SK-N-SH (cell line): ENCODE measurements at regions not wholly inside any gene's neighbourhood (a gene's known extent, or its start where the extent isn't known, plus 50 kb on each side); places are given as distances from the start of the nearest gene placed in this dataset.
"Not testable (repeated sequence)": the region's sequence is repeated elsewhere in the genome, so short reads cannot be mapped to it uniquely, and the experiment has no call there.

Experiments
- CTCF ChIA-PET: fragments of 300-600, 350-600 bp; formaldehyde crosslinking; extraction: SDS; loops from one replicate; lab custom pipeline; 2021; lab: Yijun Ruan, JAX
- POLR2A ChIA-PET: fragments of 350-600 bp; sonication (Branson Sonifier 250); formaldehyde crosslinking; extraction: SDS; loops from one replicate; lab custom pipeline; 2020; ENCODE audit warnings: antibody characterized with exemption, inconsistent platforms; lab: Yijun Ruan, JAX
- DNase-seq: peaks from one replicate; pipeline ENCODE4 v3.0.0; 2012
- H2AFZ ChIP-seq: fragments of 200-600 bp; sonication (generic); 2 replicates; pipeline ENCODE4 v1.8.1; 2016; ENCODE audit warnings: antibody characterized with exemption, mild to moderate bottlenecking, low read depth
- H3F3A ChIP-seq: fragments of 200-600 bp; sonication (generic); replicated peaks from 2 replicates; pipeline ENCODE3; 2016; ENCODE audit warnings: antibody characterized with exemption, mild to moderate bottlenecking; ENCODE audit not compliant: insufficient read depth
- H3K27ac ChIP-seq, 2 experiments: fragments of 200-500 bp in 1 of 2; fragments of 200-600 bp in 1 of 2; sonication (Bioruptor generic) in 1 of 2; sonication (generic), shearing (Covaris generic) in 1 of 2; 2 replicates each; pipeline versions ENCODE4 v1.5.1 to v1.6.1; 2014 to 2016; ENCODE audit warnings: low read depth in 2 of 2, inconsistent platforms in 1 of 2, low read length in 1 of 2, mild to moderate bottlenecking in 1 of 2, mixed read lengths in 1 of 2
- H3K27me3 ChIP-seq: fragments of 200-600 bp; sonication (generic), shearing (Covaris generic); 2 replicates; pipeline ENCODE4 v1.6.1; 2016; ENCODE audit warnings: mixed run types; ENCODE audit not compliant: insufficient read depth
- H3K36me3 ChIP-seq, 2 experiments: fragments of 200-500 bp in 1 of 2; fragments of 200-600 bp in 1 of 2; sonication (Bioruptor generic) in 1 of 2; sonication (generic) in 1 of 2; replicated peaks in 1 of 2; 2 replicates each; pipeline versions ENCODE3 to v1.5.1; 2014 to 2016; ENCODE audit warnings: low read length in 1 of 2, mild to moderate bottlenecking in 1 of 2; ENCODE audit not compliant: insufficient read depth in 2 of 2, control insufficient read depth in 1 of 2
- H3K4me1 ChIP-seq, 2 experiments: fragments of 200-500 bp in 1 of 2; fragments of 200-600 bp in 1 of 2; sonication (Bioruptor generic) in 1 of 2; sonication (generic), shearing (Covaris generic) in 1 of 2; 2 replicates each; pipeline versions ENCODE4 v1.5.1 to v1.6.1; 2014 to 2016; ENCODE audit warnings: low read depth in 1 of 2, low read length in 1 of 2, mixed run types in 1 of 2; ENCODE audit not compliant: insufficient read depth in 2 of 2, control insufficient read depth in 1 of 2
- H3K4me2 ChIP-seq: fragments of 200-600 bp; sonication (generic), shearing (Covaris generic); 2 replicates; pipeline ENCODE4 v1.6.1; 2017; ENCODE audit warnings: mixed run types
- H3K4me3 ChIP-seq, 2 experiments: fragments of 200-500 bp in 1 of 2; fragments of 200-600 bp in 1 of 2; sonication (Bioruptor generic) in 1 of 2; sonication (generic), shearing (Covaris generic) in 1 of 2; 2 replicates each; pipeline versions ENCODE4 v1.5.1 to v1.8.1; 2014 to 2016; ENCODE audit warnings: low read depth in 2 of 2, inconsistent platforms in 1 of 2, low read length in 1 of 2, mild to moderate bottlenecking in 1 of 2, mixed read lengths in 1 of 2, moderate library complexity in 1 of 2
- H3K79me2 ChIP-seq: fragments of 200-600 bp; sonication (generic); 2 replicates; pipeline ENCODE4 v1.8.1; 2017; ENCODE audit warnings: mild to moderate bottlenecking; ENCODE audit not compliant: insufficient read depth
- H3K9ac ChIP-seq: fragments of 200-600 bp; sonication (generic); 2 replicates; pipeline ENCODE4 v1.6.1; 2017; ENCODE audit warnings: mixed run types
- H3K9me2 ChIP-seq: fragments of 200-600 bp; sonication (generic); 2 replicates; pipeline ENCODE4 v1.6.1; 2017; ENCODE audit warnings: mixed run types
- H3K9me3 ChIP-seq: fragments of 200-600 bp; sonication (generic); 2 replicates; pipeline ENCODE4 v1.6.1; 2017; ENCODE audit warnings: mixed run types, mild to moderate bottlenecking, moderate library complexity
- H4K20me1 ChIP-seq: fragments of 200-600 bp; sonication (generic); 2 replicates; pipeline ENCODE4 v1.6.1; 2017; ENCODE audit warnings: mild to moderate bottlenecking, mixed run types; ENCODE audit not compliant: insufficient read depth
- ELF1 ChIP-seq: IDR thresholded peaks from 2 replicates; pipeline ENCODE4 v1.4.0; 2012
- FOSL2 ChIP-seq: IDR thresholded peaks from 2 replicates; pipeline ENCODE4 v1.4.0; 2012; ENCODE audit warnings: low read depth, mild to moderate bottlenecking, moderate library complexity, borderline replicate concordance
- FOXJ3 ChIP-seq: sonication (generic); formaldehyde crosslinking; IDR thresholded peaks from 2 replicates; pipeline ENCODE4 v1.5.1; 2020; ENCODE audit warnings: mild to moderate bottlenecking, missing genetic modification reagents
- FOXM1 ChIP-seq: IDR thresholded peaks from 2 replicates; pipeline ENCODE4 v1.4.0; 2012; ENCODE audit warnings: low read depth, mild to moderate bottlenecking
- GABPA ChIP-seq: IDR thresholded peaks from 2 replicates; pipeline ENCODE4 v1.4.0; 2012; ENCODE audit warnings: low read depth, mild to moderate bottlenecking
- MEF2A ChIP-seq: IDR thresholded peaks from 2 replicates; pipeline ENCODE4 v1.4.0; 2012; ENCODE audit warnings: low read depth, borderline replicate concordance
- NRF1 ChIP-seq: IDR thresholded peaks from 2 replicates; pipeline ENCODE4 v1.6.1; 2012; ENCODE audit warnings: low read depth, mild to moderate bottlenecking, low read length
- POLR2AphosphoS5 ChIP-seq: IDR thresholded peaks from 2 replicates; pipeline ENCODE4 v1.6.1; 2012; ENCODE audit warnings: low read depth, low read length
- RCOR1 ChIP-seq: fragments of 150-350 bp; IDR thresholded peaks from 2 replicates; pipeline ENCODE4 v1.6.1; 2017; ENCODE audit warnings: antibody characterized with exemption, low read length
- SMC3 ChIP-seq: IDR thresholded peaks from 2 replicates; pipeline ENCODE4 v1.6.1; 2012; ENCODE audit warnings: low read depth, low read length, improper control_type of control experiment
- YY1 ChIP-seq: IDR thresholded peaks from 2 replicates; pipeline ENCODE4 v1.4.0; 2012; ENCODE audit warnings: low read depth, mild to moderate bottlenecking
- WGBS: methylation state at CpG from one replicate; pipeline ENCODE4 v1.1.6; 2017; ENCODE audit warnings: low lambda C conversion rate; 5-methylcytosine and 5-hydroxymethylcytosine counted together
- TF ChIP-seq, protein P1 (sequence below): IDR thresholded peaks from 2 replicates; pipeline ENCODE4 v1.6.1; 2012; ENCODE audit warnings: mild to moderate bottlenecking, low read depth, low read length, moderate library complexity
- TF ChIP-seq, protein P2 (sequence below): fragments of 150-350 bp; IDR thresholded peaks from 2 replicates; pipeline ENCODE4 v1.6.1; 2016; ENCODE audit warnings: mild to moderate bottlenecking, low read depth, low read length
- TF ChIP-seq, protein P3 (sequence below): fragments of 200-600 bp; sonication (generic); IDR thresholded peaks from 2 replicates; pipeline ENCODE4 v1.6.1; 2017; ENCODE audit warnings: antibody characterized with exemption, mild to moderate bottlenecking, moderate library complexity
- TF ChIP-seq, protein P4 (sequence below): IDR thresholded peaks from 2 replicates; pipeline ENCODE4 v1.4.0; 2012; ENCODE audit warnings: low read depth
- TF ChIP-seq, protein P5 (sequence below): IDR thresholded peaks from 2 replicates; pipeline ENCODE4 v1.4.0; 2012; ENCODE audit warnings: low read depth, borderline replicate concordance

DNA sequence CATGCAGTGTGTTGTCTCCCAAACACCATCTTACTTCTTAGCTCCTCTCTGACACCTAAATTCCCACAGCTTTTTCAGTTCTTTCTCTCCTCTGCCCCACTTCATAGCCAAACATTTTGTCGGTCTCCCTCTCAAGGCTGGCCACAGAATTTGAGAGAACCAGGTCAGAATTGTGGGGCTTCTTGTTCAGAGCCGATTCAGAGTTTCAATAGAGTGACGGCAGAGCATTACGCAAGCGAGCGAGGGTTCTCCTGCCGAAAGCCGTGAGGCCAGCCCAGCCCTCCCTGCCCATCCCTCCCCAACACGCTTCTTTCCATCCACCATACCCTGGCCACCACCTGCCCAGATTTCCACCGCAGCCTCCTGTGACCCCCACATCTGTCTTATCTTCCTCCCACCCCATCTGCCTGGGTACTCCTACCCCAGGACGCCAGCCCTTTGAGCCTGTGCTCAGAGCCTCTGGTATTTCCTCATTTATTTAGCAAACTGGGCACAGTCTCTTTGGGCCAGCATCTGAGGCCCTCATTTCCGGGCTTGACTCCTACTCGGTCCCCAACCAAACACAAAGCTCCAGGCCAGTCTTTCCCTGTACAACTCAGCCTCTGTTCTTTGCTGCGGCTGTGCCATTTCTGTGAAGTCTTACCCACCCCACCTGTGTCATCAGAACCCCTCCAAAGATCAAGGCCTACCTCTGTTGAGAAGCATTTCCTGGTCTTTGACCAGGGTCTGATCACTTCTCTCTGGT is 70.0 kb upstream of the MAP4K4 start:
- no peaks in the 10 kb centered on the region for H3K79me2 ChIP-seq
- POLR2A ChIA-PET = no interaction called here
- no peaks in the 10 kb centered on the region for H3K27me3 ChIP-seq
- no peaks in the 10 kb centered on the region for H3K36me3 ChIP-seq
- H3K9me3 ChIP-seq = no peaks in the 10 kb centered on the region
- no peaks in the 10 kb centered on the region for H3K9me2 ChIP-seq
- no peaks in the 10 kb centered on the region for H3F3A ChIP-seq
- H3K9ac ChIP-seq = no peak overlapping the region
- no peak overlapping the region for H2AFZ ChIP-seq
- 80% methylated on average over 14 of the region's 14 CpGs for WGBS
- DNase-seq = no peak
- no peak overlapping the region for H3K27ac ChIP-seq
- H3K4me2 ChIP-seq = no peak overlapping the region
- H4K20me1 ChIP-seq = no peaks in the 10 kb centered on the region
- no peaks in the 10 kb centered on the region for H3K4me1 ChIP-seq
- CTCF ChIA-PET = no interaction called here
- H3K4me3 ChIP-seq = no peak overlapping the region
- TF ChIP-seq NRF1 (no peak), GABPA (no peak), FOXJ3 (CRISPR knock-in tag) (no peak), POLR2AphosphoS5 (no peak), FOXM1 (no peak), RCOR1 (no peak), FOSL2 (no peak), MEF2A (no peak), SMC3 (no peak), ELF1 (no peak), YY1 (no peak)
- TF ChIP-seq, protein P1, sequence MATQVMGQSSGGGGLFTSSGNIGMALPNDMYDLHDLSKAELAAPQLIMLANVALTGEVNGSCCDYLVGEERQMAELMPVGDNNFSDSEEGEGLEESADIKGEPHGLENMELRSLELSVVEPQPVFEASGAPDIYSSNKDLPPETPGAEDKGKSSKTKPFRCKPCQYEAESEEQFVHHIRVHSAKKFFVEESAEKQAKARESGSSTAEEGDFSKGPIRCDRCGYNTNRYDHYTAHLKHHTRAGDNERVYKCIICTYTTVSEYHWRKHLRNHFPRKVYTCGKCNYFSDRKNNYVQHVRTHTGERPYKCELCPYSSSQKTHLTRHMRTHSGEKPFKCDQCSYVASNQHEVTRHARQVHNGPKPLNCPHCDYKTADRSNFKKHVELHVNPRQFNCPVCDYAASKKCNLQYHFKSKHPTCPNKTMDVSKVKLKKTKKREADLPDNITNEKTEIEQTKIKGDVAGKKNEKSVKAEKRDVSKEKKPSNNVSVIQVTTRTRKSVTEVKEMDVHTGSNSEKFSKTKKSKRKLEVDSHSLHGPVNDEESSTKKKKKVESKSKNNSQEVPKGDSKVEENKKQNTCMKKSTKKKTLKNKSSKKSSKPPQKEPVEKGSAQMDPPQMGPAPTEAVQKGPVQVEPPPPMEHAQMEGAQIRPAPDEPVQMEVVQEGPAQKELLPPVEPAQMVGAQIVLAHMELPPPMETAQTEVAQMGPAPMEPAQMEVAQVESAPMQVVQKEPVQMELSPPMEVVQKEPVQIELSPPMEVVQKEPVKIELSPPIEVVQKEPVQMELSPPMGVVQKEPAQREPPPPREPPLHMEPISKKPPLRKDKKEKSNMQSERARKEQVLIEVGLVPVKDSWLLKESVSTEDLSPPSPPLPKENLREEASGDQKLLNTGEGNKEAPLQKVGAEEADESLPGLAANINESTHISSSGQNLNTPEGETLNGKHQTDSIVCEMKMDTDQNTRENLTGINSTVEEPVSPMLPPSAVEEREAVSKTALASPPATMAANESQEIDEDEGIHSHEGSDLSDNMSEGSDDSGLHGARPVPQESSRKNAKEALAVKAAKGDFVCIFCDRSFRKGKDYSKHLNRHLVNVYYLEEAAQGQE = no peak
- TF ChIP-seq, protein P2, sequence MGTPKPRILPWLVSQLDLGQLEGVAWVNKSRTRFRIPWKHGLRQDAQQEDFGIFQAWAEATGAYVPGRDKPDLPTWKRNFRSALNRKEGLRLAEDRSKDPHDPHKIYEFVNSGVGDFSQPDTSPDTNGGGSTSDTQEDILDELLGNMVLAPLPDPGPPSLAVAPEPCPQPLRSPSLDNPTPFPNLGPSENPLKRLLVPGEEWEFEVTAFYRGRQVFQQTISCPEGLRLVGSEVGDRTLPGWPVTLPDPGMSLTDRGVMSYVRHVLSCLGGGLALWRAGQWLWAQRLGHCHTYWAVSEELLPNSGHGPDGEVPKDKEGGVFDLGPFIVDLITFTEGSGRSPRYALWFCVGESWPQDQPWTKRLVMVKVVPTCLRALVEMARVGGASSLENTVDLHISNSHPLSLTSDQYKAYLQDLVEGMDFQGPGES = no peak
- TF ChIP-seq, protein P3, sequence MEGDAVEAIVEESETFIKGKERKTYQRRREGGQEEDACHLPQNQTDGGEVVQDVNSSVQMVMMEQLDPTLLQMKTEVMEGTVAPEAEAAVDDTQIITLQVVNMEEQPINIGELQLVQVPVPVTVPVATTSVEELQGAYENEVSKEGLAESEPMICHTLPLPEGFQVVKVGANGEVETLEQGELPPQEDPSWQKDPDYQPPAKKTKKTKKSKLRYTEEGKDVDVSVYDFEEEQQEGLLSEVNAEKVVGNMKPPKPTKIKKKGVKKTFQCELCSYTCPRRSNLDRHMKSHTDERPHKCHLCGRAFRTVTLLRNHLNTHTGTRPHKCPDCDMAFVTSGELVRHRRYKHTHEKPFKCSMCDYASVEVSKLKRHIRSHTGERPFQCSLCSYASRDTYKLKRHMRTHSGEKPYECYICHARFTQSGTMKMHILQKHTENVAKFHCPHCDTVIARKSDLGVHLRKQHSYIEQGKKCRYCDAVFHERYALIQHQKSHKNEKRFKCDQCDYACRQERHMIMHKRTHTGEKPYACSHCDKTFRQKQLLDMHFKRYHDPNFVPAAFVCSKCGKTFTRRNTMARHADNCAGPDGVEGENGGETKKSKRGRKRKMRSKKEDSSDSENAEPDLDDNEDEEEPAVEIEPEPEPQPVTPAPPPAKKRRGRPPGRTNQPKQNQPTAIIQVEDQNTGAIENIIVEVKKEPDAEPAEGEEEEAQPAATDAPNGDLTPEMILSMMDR = no peak
- TF ChIP-seq, protein P4, sequence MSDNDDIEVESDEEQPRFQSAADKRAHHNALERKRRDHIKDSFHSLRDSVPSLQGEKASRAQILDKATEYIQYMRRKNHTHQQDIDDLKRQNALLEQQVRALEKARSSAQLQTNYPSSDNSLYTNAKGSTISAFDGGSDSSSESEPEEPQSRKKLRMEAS = no peak
- TF ChIP-seq, protein P5, sequence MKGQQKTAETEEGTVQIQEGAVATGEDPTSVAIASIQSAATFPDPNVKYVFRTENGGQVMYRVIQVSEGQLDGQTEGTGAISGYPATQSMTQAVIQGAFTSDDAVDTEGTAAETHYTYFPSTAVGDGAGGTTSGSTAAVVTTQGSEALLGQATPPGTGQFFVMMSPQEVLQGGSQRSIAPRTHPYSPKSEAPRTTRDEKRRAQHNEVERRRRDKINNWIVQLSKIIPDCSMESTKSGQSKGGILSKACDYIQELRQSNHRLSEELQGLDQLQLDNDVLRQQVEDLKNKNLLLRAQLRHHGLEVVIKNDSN = no peak

DNA sequence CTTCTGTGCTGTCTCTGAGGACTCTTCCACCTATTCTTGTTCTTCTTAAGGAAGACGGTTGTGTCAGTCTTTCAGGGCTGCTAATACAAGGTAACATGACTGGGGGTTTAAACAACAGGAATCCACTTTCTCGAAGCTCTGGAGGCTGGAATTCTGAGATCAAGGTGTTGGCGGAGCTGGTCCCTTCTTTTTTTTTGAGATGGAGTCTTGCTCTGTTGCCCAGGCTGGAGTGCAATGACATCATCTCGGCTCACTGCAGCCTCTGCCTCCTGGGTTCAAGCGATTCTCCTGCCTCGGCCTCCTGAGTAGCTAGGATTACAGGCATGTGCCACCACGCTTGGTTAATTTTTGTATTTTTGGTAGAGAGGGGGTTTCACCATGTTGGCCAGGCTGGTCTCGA is 71.7 kb upstream of the MAP4K4 start:
- H3F3A ChIP-seq, H3K9ac ChIP-seq, H3K27me3 ChIP-seq, POLR2A ChIA-PET, H4K20me1 ChIP-seq, CTCF ChIA-PET, H3K4me1 ChIP-seq, H3K4me3 ChIP-seq, H3K9me2 ChIP-seq, H3K79me2 ChIP-seq, H2AFZ ChIP-seq, H3K4me2 ChIP-seq, DNase-seq, H3K36me3 ChIP-seq, H3K27ac ChIP-seq, H3K9me3 ChIP-seq: not testable (repeated sequence)
- 84% methylated on average over 8 of the region's 8 CpGs for WGBS
